ENCODE measurements at regions not wholly inside any gene's neighbourhood (a gene's known extent, or its start where the extent isn't known, plus 50 kb on each side); places are given as distances from the start of the nearest gene placed in this dataset.

- Histone ChIP-seq H3K27ac (peak overlapping the region in 2 of 3 donors; percentile 31 to 41), H3K27me3 (no peaks in the 10 kb centered on the region), H3K36me3 (no peaks in the 10 kb centered on the region), H3K4me3 (no peak overlapping the region), H3K9me3 (no peaks in the 10 kb centered on the region), H3K4me1 (peaks cover 0 to 3% (median 0%) of the 10 kb centered on the region in 4 donors)
- DNase-seq (peak in 2 of 3 donors; percentile 43 to 69), ATAC-seq (peak; percentile 51 to 84 (median 77))
- intact Hi-C loops (cut with DNase I) = no loop called here
- 41% methylated on average over 10 of the region's 10 CpGs for WGBS (ENCODE audit: insufficient coverage, low coverage, low lambda C conversion rate, missing lambda C conversion rate)
- TF ChIP-seq CTCF (IDR thresholded peaks at IDR 0.05) = no peak
- TF ChIP-seq POLR2A (IDR thresholded peaks at IDR 0.05) = no peak
Observed at GRCh38 chr6:1136415-1136774, 175.5 kb upstream of the FOXQ1 start.

DNA sequence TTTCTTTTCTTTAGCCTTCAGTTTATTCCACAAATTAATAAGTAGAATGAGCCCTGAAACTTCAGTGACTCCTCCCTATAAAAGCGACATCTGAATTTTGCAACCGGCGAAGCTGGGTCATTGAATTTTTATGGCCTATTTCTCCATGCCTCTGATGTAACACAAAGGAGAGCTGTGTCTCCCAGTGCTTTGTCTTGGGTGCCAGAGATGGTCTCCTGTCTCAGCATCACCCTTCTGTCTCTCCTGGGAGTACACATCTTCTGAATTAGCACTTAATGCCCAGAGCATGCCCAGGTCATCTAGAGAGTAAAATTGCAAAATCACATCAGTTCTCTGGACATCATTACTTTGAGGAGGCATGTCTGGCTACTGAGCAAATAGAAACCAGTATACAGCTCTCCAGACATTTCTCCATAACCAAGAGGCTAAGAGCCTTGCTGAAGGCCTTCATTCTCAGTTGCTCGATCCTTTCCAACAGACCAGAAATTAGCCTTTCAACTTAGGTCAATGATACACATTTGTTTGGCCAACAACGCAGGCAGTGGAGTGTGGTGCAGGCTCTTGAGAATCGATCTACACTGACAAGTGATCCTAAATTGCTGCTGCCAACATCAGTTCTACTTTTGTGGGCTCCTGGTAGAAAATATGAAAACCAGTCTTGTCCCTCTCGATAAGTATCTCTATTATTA is 176.0 kb upstream of the FOXQ1 start:
- Histone ChIP-seq H3K9me3 (no peaks in the 10 kb centered on the region), H3K27me3 (no peaks in the 10 kb centered on the region), H3K27ac (peak overlapping the region in 2 of 3 donors; percentile 31 to 41), H3K4me1 (peaks cover 0 to 3% (median 0%) of the 10 kb centered on the region in 4 donors), H3K36me3 (no peaks in the 10 kb centered on the region), H3K4me3 (no peak overlapping the region)
- WGBS (ENCODE audit: insufficient coverage, low coverage, low lambda C conversion rate, missing lambda C conversion rate) = 52% methylated on average over 7 of the region's 7 CpGs
- ATAC-seq = peak; percentile 12 to 67 (median 44)
- no peak for TF ChIP-seq POLR2A (IDR thresholded peaks at IDR 0.05)
- TF ChIP-seq CTCF (IDR thresholded peaks at IDR 0.05) = no peak
- intact Hi-C loops (cut with DNase I) = no loop called here
- no peak for DNase-seq

DNA sequence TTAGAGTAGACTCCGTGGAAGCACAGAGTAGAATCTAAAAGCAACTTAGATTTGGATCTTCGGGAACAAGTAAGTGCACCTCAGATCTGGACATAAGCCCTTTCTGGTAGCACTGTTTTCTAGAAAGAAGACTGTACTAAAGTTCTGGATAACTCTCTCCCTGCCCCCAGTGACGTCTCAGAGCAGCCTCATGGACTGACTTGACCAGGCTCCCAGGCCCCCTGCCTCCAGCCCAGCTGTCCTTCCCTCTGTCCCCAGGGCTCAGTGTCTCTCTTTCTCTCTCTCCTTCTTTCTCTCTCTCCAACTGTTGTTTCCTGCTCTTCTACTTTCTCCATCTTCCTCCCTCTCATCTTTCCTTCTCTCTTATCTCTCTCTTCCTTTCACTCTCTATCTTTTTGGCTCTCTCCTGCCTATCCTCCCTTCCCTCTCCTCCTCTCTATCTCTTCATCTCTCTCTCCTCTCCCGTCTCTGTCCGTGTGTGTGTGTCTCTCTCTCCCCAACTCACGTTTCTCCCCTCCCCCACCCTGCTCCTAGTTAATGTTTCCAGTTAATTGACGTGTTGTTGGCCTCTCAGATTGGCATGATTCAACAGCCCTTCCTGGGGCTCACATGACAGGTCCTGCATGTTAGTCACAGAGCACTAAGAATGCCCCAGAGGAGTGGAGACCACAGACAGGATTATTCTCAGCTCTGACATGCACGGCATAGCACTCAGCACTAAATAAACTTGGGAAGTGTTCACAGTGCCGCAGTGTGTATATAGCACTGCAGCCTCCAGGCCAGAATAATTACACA is 180.4 kb upstream of the FOXQ1 start:
- H3K36me3 ChIP-seq = no peaks in the 10 kb centered on the region
- no peak overlapping the region for H3K27ac ChIP-seq
- DNase-seq (peak in 1 of 3 donors; percentile 41), ATAC-seq (peak; percentile 27 to 78 (median 67))
- WGBS (ENCODE audit: insufficient coverage, low coverage, low lambda C conversion rate, missing lambda C conversion rate) = 39% methylated on average over 8 of the region's 9 CpGs
- H3K9me3 ChIP-seq = no peaks in the 10 kb centered on the region
- intact Hi-C loops (cut with DNase I) = no loop called here
- peaks cover 0 to under 1% (median 0%) of the 10 kb centered on the region in 4 donors for H3K4me1 ChIP-seq
- TF ChIP-seq CTCF (IDR thresholded peaks at IDR 0.05) = no peak
- no peak for TF ChIP-seq POLR2A (IDR thresholded peaks at IDR 0.05)
- no peaks in the 10 kb centered on the region for H3K27me3 ChIP-seq
- H3K4me3 ChIP-seq = no peak overlapping the region

DNA sequence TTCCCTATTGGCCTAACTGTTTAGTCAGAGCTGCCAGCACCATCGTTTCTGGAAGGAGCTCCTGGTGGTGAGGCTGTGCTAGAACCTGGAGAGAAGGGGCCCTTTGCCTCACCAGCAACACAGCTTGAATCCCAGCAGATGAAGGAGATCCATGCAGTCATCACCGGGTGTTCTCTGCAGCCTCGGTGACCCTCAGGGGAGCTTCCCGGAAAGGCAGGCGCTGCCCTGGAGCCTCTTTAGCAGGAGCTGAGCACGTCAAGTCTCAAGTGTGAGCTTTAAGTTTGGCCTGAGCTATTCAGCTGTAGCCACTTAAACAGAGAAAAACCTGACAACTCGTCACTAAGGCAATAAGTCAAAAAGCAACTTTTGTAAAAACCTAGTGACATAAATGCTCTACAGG is 181.2 kb upstream of the FOXQ1 start:
- WGBS (ENCODE audit: insufficient coverage, low coverage, low lambda C conversion rate, missing lambda C conversion rate) = 80% methylated on average over 2 of the region's 7 CpGs
- DNase-seq (no peak), ATAC-seq (no peak)
- TF ChIP-seq POLR2A (IDR thresholded peaks at IDR 0.05) (no peak), CTCF (IDR thresholded peaks at IDR 0.05) (no peak)
- Histone ChIP-seq H3K27me3 (no peaks in the 10 kb centered on the region), H3K9me3 (no peaks in the 10 kb centered on the region), H3K36me3 (no peaks in the 10 kb centered on the region), H3K4me1 (no peaks in the 10 kb centered on the region), H3K27ac (no peak overlapping the region), H3K4me3 (no peak overlapping the region)
- intact Hi-C loops (cut with DNase I) = no loop called here
